ENCODE measurements at regions not wholly inside any gene's neighbourhood (a gene's known extent, or its start where the extent isn't known, plus 50 kb on each side); places are given as distances from the start of the nearest gene placed in this dataset.

GRCh38 chr11:23100726-23101125 is 240.5 kb upstream of the CCDC179 start:
- TF ChIP-seq CTCF (conservative IDR thresholded peaks at IDR 0.05), result no peak
- no peak for TF ChIP-seq ZFX (IDR thresholded peaks at IDR 0.05)

All from C4-2B (cell line).